ENCODE measurements at regions not wholly inside any gene's neighbourhood (a gene's known extent, or its start where the extent isn't known, plus 50 kb on each side); places are given as distances from the start of the nearest gene placed in this dataset.

GRCh38 chr22:48882636-48883200 lies 945.0 kb downstream of the BRD1 start:
- DNase-seq (ENCODE audit: low spot score) = no peak
- no peak for TF ChIP-seq CTCF (IDR thresholded peaks at IDR 0.05; ENCODE audit: extremely low read depth, missing control alignments)

GRCh38 chr22:48881326-48881980 lies 946.2 kb downstream of the BRD1 start:
- TF ChIP-seq CTCF (IDR thresholded peaks at IDR 0.05; ENCODE audit: extremely low read depth, missing control alignments) = no peak
- DNase-seq (ENCODE audit: low spot score) = no peak

DNA sequence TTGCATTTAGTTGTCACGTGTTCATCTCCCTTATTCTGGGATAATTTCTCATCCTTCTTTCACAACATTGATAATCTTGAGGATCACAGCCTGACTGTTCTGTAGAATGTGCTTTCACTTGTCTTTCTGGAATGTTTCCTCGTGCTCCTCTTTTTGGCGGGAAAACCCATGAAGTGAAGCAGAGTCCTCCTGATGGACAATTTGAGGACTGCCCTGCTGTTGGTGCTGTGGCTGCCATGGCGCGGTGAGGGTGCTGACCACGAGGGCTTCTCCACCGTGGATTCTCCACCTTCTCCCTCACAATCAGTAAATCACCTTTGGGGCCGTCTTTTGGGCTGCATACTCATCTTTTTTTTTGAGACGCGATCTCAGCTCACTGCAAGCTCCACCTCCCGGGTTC lies 946.9 kb downstream of the BRD1 start:
- no peak for DNase-seq (ENCODE audit: low spot score)
- TF ChIP-seq CTCF (IDR thresholded peaks at IDR 0.05; ENCODE audit: extremely low read depth, missing control alignments) = no peak

GRCh38 chr22:48876951-48877350 lies 950.7 kb downstream of the BRD1 start:
- TF ChIP-seq CTCF (IDR thresholded peaks at IDR 0.05; ENCODE audit: extremely low read depth, missing control alignments) = no peak

GRCh38 chr22:48874956-48875355 lies 952.7 kb downstream of the BRD1 start:
- no peak for TF ChIP-seq CTCF (IDR thresholded peaks at IDR 0.05; ENCODE audit: extremely low read depth, missing control alignments)
- DNase-seq (ENCODE audit: low spot score) = no peak

More at GRCh38 chr22:48876951-48877350, 950.7 kb downstream of the BRD1 start:
- no peak for DNase-seq (ENCODE audit: low spot score)

DNA sequence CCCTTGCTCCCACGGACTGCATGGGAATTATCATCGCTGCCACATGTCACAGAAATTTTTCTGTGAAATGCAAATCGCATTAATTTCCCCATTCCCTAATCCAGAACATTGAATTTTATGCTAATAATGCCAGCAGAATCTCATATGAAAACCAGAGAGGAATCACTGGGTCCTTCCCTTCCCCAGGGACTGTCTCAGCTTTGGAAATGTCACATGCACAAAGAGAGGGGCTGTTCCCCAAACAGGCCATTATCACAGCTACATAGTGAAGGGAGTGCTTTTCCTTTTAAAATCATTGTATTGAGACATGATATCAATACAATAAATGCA lies 954.5 kb downstream of the BRD1 start:
- DNase-seq (ENCODE audit: low spot score) = no peak
- no peak for TF ChIP-seq CTCF (IDR thresholded peaks at IDR 0.05; ENCODE audit: extremely low read depth, missing control alignments)

GRCh38 chr22:48872271-48873190 lies 955.1 kb downstream of the BRD1 start:
- no peak for DNase-seq (ENCODE audit: low spot score)
- TF ChIP-seq CTCF (IDR thresholded peaks at IDR 0.05; ENCODE audit: extremely low read depth, missing control alignments) = no peak

Data from GM20000 (cell line).